Stromal cell of bone marrow (primary cell): ENCODE measurements at regions not wholly inside any gene's neighbourhood (a gene's known extent, or its start where the extent isn't known, plus 50 kb on each side); places are given as distances from the start of the nearest gene placed in this dataset.
A peak's percentile ranks its signal among the peaks of the same experiment; 100 is the strongest.

Experiments used
- DNase-seq: peaks from one replicate; pipeline ENCODE4 v3.0.0-alpha.2; 2012; ENCODE audit warnings: low read depth

GRCh38 chr1:38132681-38133080 lies 86.1 kb upstream of the POU3F1 start:
- DNase-seq = no peak

GRCh38 chr1:38131024-38131585 lies 84.5 kb upstream of the POU3F1 start:
- DNase-seq = no peak

GRCh38 chr1:38129971-38130370 lies 83.4 kb upstream of the POU3F1 start:
- DNase-seq = no peak

- no peak for DNase-seq
Measured at GRCh38 chr1:38129473-38129872, 82.9 kb upstream of the POU3F1 start.

- no peak for DNase-seq
Measured at GRCh38 chr1:38128926-38129453, 82.4 kb upstream of the POU3F1 start.

GRCh38 chr1:38128511-38128910 lies 81.9 kb upstream of the POU3F1 start:
- no peak for DNase-seq

- peak; percentile 25 for DNase-seq
Measured at GRCh38 chr1:38127428-38127827, 80.8 kb upstream of the POU3F1 start.

GRCh38 chr1:38126970-38127369 lies 80.4 kb upstream of the POU3F1 start:
- DNase-seq = no peak

- DNase-seq = no peak
Measured at GRCh38 chr1:38125837-38126520, 79.4 kb upstream of the POU3F1 start.

GRCh38 chr1:38125016-38125415 lies 78.4 kb upstream of the POU3F1 start:
- DNase-seq = no peak

GRCh38 chr1:38123356-38124135 lies 77.0 kb upstream of the POU3F1 start:
- no peak for DNase-seq

GRCh38 chr1:38121231-38121680 lies 74.7 kb upstream of the POU3F1 start:
- no peak for DNase-seq

GRCh38 chr1:38120552-38121230 lies 74.1 kb upstream of the POU3F1 start:
- no peak for DNase-seq

GRCh38 chr1:38118976-38119375 lies 72.4 kb upstream of the POU3F1 start:
- DNase-seq = no peak

- no peak for DNase-seq
Measured at GRCh38 chr1:38117444-38117887, 70.9 kb upstream of the POU3F1 start.

- no peak for DNase-seq
Measured at GRCh38 chr1:38115682-38116202, 69.1 kb upstream of the POU3F1 start.

- no peak for DNase-seq
Measured at GRCh38 chr1:38115226-38115625, 68.6 kb upstream of the POU3F1 start.

- DNase-seq = peak; percentile 38
Measured at GRCh38 chr1:38114241-38115026, 67.8 kb upstream of the POU3F1 start.

- DNase-seq = no peak
Measured at GRCh38 chr1:38113159-38113666, 66.6 kb upstream of the POU3F1 start.

- no peak for DNase-seq
Measured at GRCh38 chr1:38111589-38111988, 65.0 kb upstream of the POU3F1 start.

- DNase-seq = no peak
Measured at GRCh38 chr1:38105267-38105666, 58.7 kb upstream of the POU3F1 start.
